H1 (cell line): ENCODE measurements at regions not wholly inside any gene's neighbourhood (a gene's known extent, or its start where the extent isn't known, plus 50 kb on each side); places are given as distances from the start of the nearest gene placed in this dataset.

Experiments used
- CTCF ChIA-PET: fragments of 300-600 bp; sonication (Branson Sonifier 250); formaldehyde crosslinking; loops from one replicate; lab custom pipeline; 2021; ENCODE audit not compliant: partially characterized antibody; lab: Charles Lee
- POLR2A ChIA-PET: fragments of 300-600 bp; sonication (Branson Sonifier 250); formaldehyde crosslinking; loops from one replicate; lab custom pipeline; 2021; ENCODE audit warnings: inconsistent platforms; ENCODE audit not compliant: partially characterized antibody; lab: Charles Lee
- DNase-seq, 2 experiments: peaks; one replicate each; pipeline versions ENCODE4 v3.0.0 to v3.0.0-alpha.2; 2010 to 2022; ENCODE audit warnings: low spot score in 2 of 2, low read depth in 1 of 2, mixed read lengths in 1 of 2
- FAIRE-seq: peaks from 2 replicates; lab custom pipeline; 2011; peaks lifted over from hg19 to GRCh38; lab: Jason Lieb, UNC
- H2AFZ ChIP-seq: 2 replicates; pipeline ENCODE4 v1.8.1; 2012; ENCODE audit warnings: low read length, inconsistent platforms
- H2AK5ac ChIP-seq: 2 replicates; pipeline ENCODE4 v1.6.1; 2013; ENCODE audit warnings: low read depth, low read length
- H2BK120ac ChIP-seq: replicated peaks from 2 replicates; pipeline ENCODE3; 2013; ENCODE audit warnings: low read depth, low read length, inconsistent platforms
- H2BK12ac ChIP-seq: 2 replicates; pipeline ENCODE4 v1.6.1; 2013; ENCODE audit warnings: low read depth, low read length
- H2BK15ac ChIP-seq: 2 replicates; pipeline ENCODE4 v1.6.1; 2013; ENCODE audit warnings: low read length
- H2BK20ac ChIP-seq: 2 replicates; pipeline ENCODE4 v1.6.1; 2013; ENCODE audit warnings: low read length
- H2BK5ac ChIP-seq: 2 replicates; pipeline ENCODE4 v1.6.1; 2013; ENCODE audit warnings: low read depth, low read length
- H3K14ac ChIP-seq: 2 replicates; pipeline ENCODE4 v1.6.1; 2013; ENCODE audit warnings: inconsistent platforms; ENCODE audit not compliant: insufficient read length
- H3K18ac ChIP-seq: 2 replicates; pipeline ENCODE4 v1.6.1; 2013; ENCODE audit warnings: low read length; ENCODE audit errors: extremely low read depth
- H3K23ac ChIP-seq: 2 replicates; pipeline ENCODE4 v1.6.1; 2013; ENCODE audit warnings: inconsistent platforms; ENCODE audit not compliant: insufficient read length
- H3K23me2 ChIP-seq: 2 replicates; pipeline ENCODE4 v1.6.1; 2013; ENCODE audit warnings: low read depth, low read length
- H3K27ac ChIP-seq: 2 replicates; pipeline ENCODE4 v1.6.1; 2011; ENCODE audit warnings: low read depth, low read length, inconsistent platforms
- H3K27me3 ChIP-seq, 4 experiments: replicated peaks in 1 of 4; 1 replicate in 1 of 4; 2 replicates in 3 of 4; pipeline versions ENCODE4 v1.6.1 to v1.8.1; 2011 to 2013; ENCODE audit warnings: low read length in 3 of 4, mild to moderate bottlenecking in 3 of 4, inconsistent platforms in 2 of 4, mixed read lengths in 2 of 4, moderate library complexity in 1 of 4; ENCODE audit not compliant: control insufficient read depth in 3 of 4, insufficient read depth in 3 of 4; ENCODE audit errors: extremely low read depth in 1 of 4
- H3K36me3 ChIP-seq, 4 experiments: 2 replicates each; pipeline versions ENCODE4 v1.6.1 to v1.8.1; 2011 to 2013; ENCODE audit warnings: mild to moderate bottlenecking in 4 of 4, low read length in 3 of 4, moderate library complexity in 2 of 4, control low read depth in 1 of 4, inconsistent platforms in 1 of 4; ENCODE audit not compliant: insufficient read depth in 4 of 4, control insufficient read depth in 2 of 4
- H3K4ac ChIP-seq: replicated peaks from 2 replicates; pipeline ENCODE3; 2013; ENCODE audit warnings: low read length, low read depth, mixed read lengths, inconsistent platforms; ENCODE audit not compliant: insufficient read length
- H3K4me1 ChIP-seq, 4 experiments: replicated peaks in 1 of 4; 1 replicate in 1 of 4; 2 replicates in 3 of 4; pipeline versions ENCODE4 v1.6.1 to v1.8.1; 2011 to 2013; ENCODE audit warnings: low read length in 3 of 4, inconsistent platforms in 2 of 4, mixed read lengths in 1 of 4; ENCODE audit not compliant: insufficient read depth in 4 of 4, control insufficient read depth in 3 of 4
- H3K4me2 ChIP-seq, 2 experiments: 2 replicates each; pipeline versions ENCODE4 v1.6.1 to v1.8.1; 2011 to 2013; ENCODE audit warnings: low read depth in 2 of 2, low read length in 2 of 2, control low read depth in 1 of 2, inconsistent platforms in 1 of 2, mild to moderate bottlenecking in 1 of 2; ENCODE audit not compliant: insufficient read depth in 1 of 2
- H3K4me3 ChIP-seq, 4 experiments: fragments of 200-600, 300-600 bp in 1 of 4; sonication (generic), shearing (Covaris generic), sonication (Bioruptor Twin) in 1 of 4; 2 replicates each; pipeline versions ENCODE4 v1.5.1 to v1.8.1; 2011 to 2016; ENCODE audit warnings: low read length in 4 of 4, low read depth in 3 of 4, control low read depth in 2 of 4, inconsistent platforms in 2 of 4, mild to moderate bottlenecking in 2 of 4, mixed read lengths in 1 of 4, moderate library complexity in 1 of 4; ENCODE audit not compliant: insufficient read depth in 2 of 4; ENCODE audit errors: extremely low read depth in 1 of 4
- H3K56ac ChIP-seq: replicated peaks from 2 replicates; pipeline ENCODE3; 2013; ENCODE audit warnings: low read depth, mild to moderate bottlenecking, mixed read lengths, low read length, inconsistent platforms; ENCODE audit not compliant: insufficient read length
- H3K79me1 ChIP-seq: 2 replicates; pipeline ENCODE4 v1.6.1; 2013; ENCODE audit warnings: low read depth, low read length, control low read depth
- H3K79me2 ChIP-seq, 2 experiments: 2 replicates each; pipeline versions ENCODE4 v1.6.1 to v1.8.1; 2012 to 2013; ENCODE audit warnings: low read length in 2 of 2, mild to moderate bottlenecking in 2 of 2, inconsistent platforms in 1 of 2; ENCODE audit not compliant: insufficient read depth in 2 of 2, control insufficient read depth in 1 of 2
- H3K9ac ChIP-seq, 4 experiments: replicated peaks in 1 of 4; 1 replicate in 1 of 4; 2 replicates in 3 of 4; pipeline versions ENCODE4 v1.6.1 to v1.8.1; 2011 to 2013; ENCODE audit warnings: low read depth in 3 of 4, low read length in 3 of 4, control low read depth in 2 of 4, mild to moderate bottlenecking in 2 of 4, moderate library complexity in 2 of 4, inconsistent platforms in 1 of 4; ENCODE audit errors: extremely low read depth in 1 of 4
- H3K9me3 ChIP-seq, 2 experiments: 2 replicates each; pipeline versions ENCODE4 v1.6.1 to v1.8.1; 2012 to 2013; ENCODE audit warnings: mild to moderate bottlenecking in 2 of 2, moderate library complexity in 2 of 2, control low read depth in 1 of 2, inconsistent platforms in 1 of 2, low read depth in 1 of 2, low read length in 1 of 2, mixed read lengths in 1 of 2; ENCODE audit not compliant: insufficient read depth in 2 of 2
- H4K20me1 ChIP-seq, 2 experiments: replicated peaks in 1 of 2; 2 replicates each; pipeline versions ENCODE3 to v1.8.1; 2011 to 2013; ENCODE audit warnings: inconsistent platforms in 2 of 2, low read length in 2 of 2, mild to moderate bottlenecking in 1 of 2; ENCODE audit not compliant: insufficient read depth in 2 of 2, control insufficient read depth in 1 of 2
- H4K5ac ChIP-seq: 2 replicates; pipeline ENCODE4 v1.6.1; 2013; ENCODE audit warnings: low read length, low read depth, mixed read lengths, inconsistent platforms; ENCODE audit not compliant: insufficient read length
- H4K8ac ChIP-seq: 2 replicates; pipeline ENCODE4 v1.8.0; 2013; ENCODE audit warnings: mild to moderate bottlenecking, moderate library complexity, low read length, inconsistent platforms; ENCODE audit not compliant: insufficient read depth; ENCODE audit errors: extremely low read depth
- H4K91ac ChIP-seq: replicated peaks from 2 replicates; pipeline ENCODE3; 2013; ENCODE audit warnings: low read length, mixed read lengths, inconsistent platforms; ENCODE audit not compliant: insufficient read length
- POLR2A ChIP-seq, 2 experiments: IDR thresholded peaks; 1 replicate in 1 of 2; 2 replicates in 1 of 2; pipeline ENCODE4 v1.6.1; 2011; ENCODE audit warnings: low read depth in 2 of 2, low read length in 2 of 2, mild to moderate bottlenecking in 2 of 2; ENCODE audit errors: control extremely low read depth in 1 of 2
- WGBS, 2 experiments: shearing (Covaris generic) in 1 of 2; methylation state at CpG; one replicate each; pipeline versions ENCODE4 v1.1.6 to v1.1.7; 2013 to 2015; ENCODE audit warnings: low lambda C conversion rate in 2 of 2, mixed read lengths in 2 of 2, inconsistent platforms in 1 of 2, low coverage in 1 of 2, missing lambda C conversion rate in 1 of 2; ENCODE audit not compliant: insufficient replicate concordance in 2 of 2, insufficient coverage in 1 of 2, insufficient read length in 1 of 2; ENCODE audit errors: extremely low coverage in 1 of 2, missing lambda C conversion rate in 1 of 2; 5-methylcytosine and 5-hydroxymethylcytosine counted together

- Histone ChIP-seq H4K8ac (no peak overlapping the region), H3K23me2 (no peaks in the 10 kb centered on the region), H2AFZ (no peak overlapping the region), H2BK5ac (no peak overlapping the region), H4K91ac (no peak overlapping the region), H3K27ac (no peak overlapping the region), H3K79me2 (no peaks in the 10 kb centered on the region), H3K18ac (no peak overlapping the region), H2AK5ac (no peak overlapping the region), H3K4me1 (0 out of 7 replicates have a peak, but pooled peaks cover 0 to 2% (median 0%) of the 10 kb centered on the region in 4 experiments), H3K4me2 (no peak overlapping the region), H2BK15ac (no peak overlapping the region), H3K56ac (no peak overlapping the region), H2BK120ac (no peak overlapping the region), H4K5ac (no peak overlapping the region), H2BK20ac (no peak overlapping the region), H3K23ac (no peak overlapping the region), H3K9me3 (no peaks in the 10 kb centered on the region; a peak in 1 of 4 replicates), H3K4me3 (no peak overlapping the region), H3K14ac (no peak overlapping the region), H3K9ac (no peak overlapping the region), H2BK12ac (no peak overlapping the region), H3K27me3 (no peaks in the 10 kb centered on the region), H3K4ac (no peak overlapping the region), H3K36me3 (no peaks in the 10 kb centered on the region), H3K79me1 (no peaks in the 10 kb centered on the region), H4K20me1 (no peaks in the 10 kb centered on the region)
- DNase-seq: no peak
- ChIA-PET POLR2A (no interaction called here), CTCF (interaction anchor here (0.8 to 1.2 kb wide), 7 partner anchors 50 to 396 kb away, joined by 3 to 4 read pairs (median 3); no protein-coding TSS in a partner anchor)
- no peak for TF ChIP-seq POLR2A (IDR thresholded peaks at IDR 0.05; ENCODE audit: control extremely low read depth in 1 of 2, low read depth in 2 of 2, low read length in 2 of 2)
- 94% methylated on average over 22 of the region's 49 CpGs; no CpG with 5 or more reads in 1 of the 2 experiments for WGBS, 2 experiments
- no peak for FAIRE-seq
These were observed 350.6 kb downstream of the ETS1 start for GRCh38 chr11:128236506-128237498.
